HCT116 (cell line): ENCODE measurements at regions not wholly inside any gene's neighbourhood (a gene's known extent, or its start where the extent isn't known, plus 50 kb on each side); places are given as distances from the start of the nearest gene placed in this dataset.

ENCODE experiments used
- ATAC-seq: fragments of 200-7000 bp; cut with Tn5 transposase; 2 replicates; pipeline ENCODE4 v1.9.1; 2020; ENCODE audit warnings: mild to moderate bottlenecking, moderate library complexity
- BruUV-seq: library from RNA; stranded (reverse); fragments of 400-500 nt; replicated peaks from 2 replicates; lab custom pipeline; 2021; lab: Mats Ljungman, UMichigan
- CTCF ChIA-PET: fragments of 300-600 bp; sonication (Branson Sonifier 250); formaldehyde crosslinking; loops from one replicate; lab custom pipeline; 2021; ENCODE audit warnings: antibody characterized with exemption; lab: Charles Lee
- POLR2A ChIA-PET: fragments of 300-600, 350-600 bp; sonication (Branson Sonifier 250); formaldehyde crosslinking; loops from one replicate; lab custom pipeline; 2021; ENCODE audit warnings: antibody characterized with exemption; lab: Charles Lee
- RAD21 ChIA-PET, 2 experiments: fragments of 300-600 bp; sonication (Branson Sonifier 250); formaldehyde crosslinking; loops; one replicate each; lab custom pipeline; 2023; ENCODE audit warnings: low total read pairs in 2 of 2; ENCODE audit not compliant: uncharacterized antibody in 2 of 2, unreplicated experiment in 2 of 2, low non-redundant PET in 1 of 2; lab: Charles Lee
- DNase-seq: peaks from one replicate; pipeline ENCODE4 v3.0.0-alpha.2; 2010; ENCODE audit warnings: low read depth, low spot score
- H2AFZ ChIP-seq: fragments of 200-600 bp; shearing (Covaris generic), sonication (generic); 2 replicates; pipeline ENCODE4 v1.6.1; 2017; ENCODE audit warnings: low read depth, mixed run types, mixed read lengths, antibody characterized with exemption, low read length; ENCODE audit not compliant: poor library complexity, severe bottlenecking
- H3K27ac ChIP-seq: 2 replicates; pipeline ENCODE4 v1.5.1; 2012; ENCODE audit warnings: low read depth, low read length
- H3K27me3 ChIP-seq: fragments of 200-600 bp; sonication (generic); 2 replicates; pipeline ENCODE4 v1.6.1; 2016; ENCODE audit warnings: mixed run types, low read length, mixed read lengths; ENCODE audit not compliant: insufficient read depth
- H3K36me3 ChIP-seq, 2 experiments: fragments of 200-500 bp in 1 of 2; fragments of 200-600 bp in 1 of 2; sonication (Bioruptor generic) in 1 of 2; sonication (generic) in 1 of 2; 2 replicates each; pipeline versions ENCODE4 v1.5.1 to v1.6.1; 2014 to 2016; ENCODE audit warnings: low read length in 2 of 2, inconsistent platforms in 1 of 2, mixed read lengths in 1 of 2, mixed run types in 1 of 2; ENCODE audit not compliant: insufficient read depth in 2 of 2, control insufficient read depth in 1 of 2
- H3K4me1 ChIP-seq, 2 experiments: fragments of 200-600 bp in 1 of 2; sonication (generic) in 1 of 2; 2 replicates each; pipeline versions ENCODE4 v1.5.1 to v1.6.1; 2012 to 2017; ENCODE audit warnings: low read length in 2 of 2, inconsistent platforms in 1 of 2, mild to moderate bottlenecking in 1 of 2, mixed read lengths in 1 of 2, mixed run types in 1 of 2, moderate library complexity in 1 of 2; ENCODE audit not compliant: insufficient read depth in 2 of 2, control insufficient read depth in 1 of 2
- H3K4me2 ChIP-seq: fragments of 200-600 bp; sonication (generic); 2 replicates; pipeline ENCODE4 v1.6.1; 2017; ENCODE audit warnings: mixed run types, low read length, mixed read lengths
- H3K4me3 ChIP-seq, 2 experiments: fragments of 200-600 bp in 1 of 2; sonication (generic) in 1 of 2; replicated peaks in 1 of 2; 2 replicates each; pipeline ENCODE4 v1.5.1; 2011 to 2016; ENCODE audit warnings: low read length in 2 of 2, control low read depth in 1 of 2, low read depth in 1 of 2, mild to moderate bottlenecking in 1 of 2, mixed read lengths in 1 of 2, mixed run types in 1 of 2
- H3K79me2 ChIP-seq: fragments of 200-600 bp; sonication (generic); 2 replicates; pipeline ENCODE4 v1.6.1; 2017; ENCODE audit warnings: mild to moderate bottlenecking, mixed run types, low read length, moderate library complexity, mixed read lengths; ENCODE audit not compliant: insufficient read depth
- H3K9ac ChIP-seq: fragments of 200-600 bp; sonication (generic); 2 replicates; pipeline ENCODE4 v1.6.1; 2016; ENCODE audit warnings: low read length, mixed read lengths
- H3K9me2 ChIP-seq: fragments of 200-600 bp; sonication (generic), shearing (Covaris generic); 2 replicates; pipeline ENCODE4 v1.6.1; 2017; ENCODE audit warnings: mixed run types, mild to moderate bottlenecking, moderate library complexity; ENCODE audit not compliant: insufficient read depth
- H3K9me3 ChIP-seq, 2 experiments: fragments of 200-500 bp in 1 of 2; fragments of 200-600 bp in 1 of 2; sonication (Bioruptor generic) in 1 of 2; sonication (generic) in 1 of 2; 2 replicates each; pipeline ENCODE4 v1.6.1; 2014 to 2017; ENCODE audit warnings: low read length in 2 of 2, mixed read lengths in 2 of 2, inconsistent platforms in 1 of 2, low read depth in 1 of 2, mild to moderate bottlenecking in 1 of 2, mixed run types in 1 of 2, moderate library complexity in 1 of 2; ENCODE audit not compliant: control insufficient read depth in 1 of 2, insufficient read depth in 1 of 2
- H4K20me1 ChIP-seq: fragments of 200-600 bp; sonication (generic), shearing (Covaris generic); 2 replicates; pipeline ENCODE4 v1.6.1; 2017; ENCODE audit warnings: mixed run types, mild to moderate bottlenecking, moderate library complexity; ENCODE audit not compliant: insufficient read depth
- CBX3 ChIP-seq: IDR thresholded peaks from 2 replicates; pipeline ENCODE4 v1.6.1; 2012; ENCODE audit warnings: low read depth
- CTCF ChIP-seq, 3 experiments: fragments of 200-600 bp in 1 of 3; sonication (generic) in 1 of 3; IDR thresholded peaks in 2 of 3; conservative IDR thresholded peaks in 1 of 3; 2 replicates each; pipeline ENCODE4 v1.5.1; 2012 to 2017; ENCODE audit warnings: low read depth in 2 of 3, low read length in 2 of 3, antibody characterized with exemption in 1 of 3, borderline replicate concordance in 1 of 3, control low read depth in 1 of 3, mild to moderate bottlenecking in 1 of 3, mixed read lengths in 1 of 3, mixed run types in 1 of 3, moderate library complexity in 1 of 3; ENCODE audit not compliant: insufficient read depth in 1 of 3
- EGR1 ChIP-seq: IDR thresholded peaks from 2 replicates; pipeline ENCODE4 v1.6.1; 2012; ENCODE audit warnings: low read depth
- EZH2 ChIP-seq: fragments of 200-600 bp; sonication (generic); IDR thresholded peaks from 2 replicates; pipeline ENCODE4 v1.6.1; 2017; ENCODE audit warnings: antibody characterized with exemption, mixed run types
- EZH2phosphoT487 ChIP-seq: fragments of 200-600 bp; IDR thresholded peaks from 2 replicates; pipeline ENCODE4 v1.6.1; 2018; ENCODE audit warnings: antibody characterized with exemption, borderline replicate concordance
- FOSL1 ChIP-seq: IDR thresholded peaks from 2 replicates; pipeline ENCODE4 v1.6.1; 2012; ENCODE audit warnings: low read depth
- JUND ChIP-seq: IDR thresholded peaks from 2 replicates; pipeline ENCODE4 v1.6.1; 2012
- MAX ChIP-seq: IDR thresholded peaks from 2 replicates; pipeline ENCODE4 v1.6.1; 2012
- POLR2A ChIP-seq: IDR thresholded peaks from 2 replicates; pipeline ENCODE4 v1.7.0; 2011; ENCODE audit warnings: borderline replicate concordance; ENCODE audit not compliant: insufficient read depth, insufficient read length; ENCODE audit errors: extremely low read depth
- POLR2AphosphoS5 ChIP-seq: IDR thresholded peaks from 2 replicates; pipeline ENCODE4 v1.6.1; 2011; ENCODE audit warnings: mild to moderate bottlenecking, low read depth, low read length, moderate library complexity
- RAD21 ChIP-seq: IDR thresholded peaks from 2 replicates; pipeline ENCODE4 v1.6.1; 2012; ENCODE audit warnings: low read depth, mild to moderate bottlenecking
- REST ChIP-seq: IDR thresholded peaks from 2 replicates; pipeline ENCODE4 v1.6.1; 2012; ENCODE audit warnings: low read depth
- SRF ChIP-seq: IDR thresholded peaks from 2 replicates; pipeline ENCODE4 v1.6.1; 2012; ENCODE audit warnings: low read depth
- TCF7L2 ChIP-seq: IDR thresholded peaks from 2 replicates; pipeline ENCODE4 v1.7.0; 2011; ENCODE audit warnings: borderline replicate concordance, inconsistent platforms; ENCODE audit not compliant: insufficient read depth, insufficient read length; ENCODE audit errors: extremely low read depth
- YY1 ChIP-seq: IDR thresholded peaks from 2 replicates; pipeline ENCODE4 v1.6.1; 2011; ENCODE audit warnings: low read length, low read depth, moderate library complexity, mild to moderate bottlenecking; ENCODE audit not compliant: insufficient replicate concordance; ENCODE audit errors: extremely low read depth
- ZFX ChIP-seq: fragments of 450-650 bp; IDR thresholded peaks from 2 replicates; pipeline ENCODE4 v1.6.1; 2017
- intact Hi-C: fragments of 100-400 bp; cut with micrococcal nuclease; formaldehyde crosslinking; loops from 2 replicates; pipeline ENCODE4 v1.10.0; 2022

GRCh38 chr5:57745029-57745428 is 262.4 kb upstream of the ACTBL2 start:
- intact Hi-C loops, result no loop called here
- no peak for ATAC-seq
- TF ChIP-seq POLR2AphosphoS5 (no peak), YY1 (no peak), JUND (no peak), ZFX (no peak), EZH2 (no peak), CBX3 (no peak), POLR2A (no peak), TCF7L2 (no peak), CTCF (IDR thresholded peaks at IDR 0.05 in 2 of 3, conservative IDR thresholded peaks at IDR 0.05 in 1 of 3; ENCODE audit: borderline replicate concordance in 1 of 3, insufficient read depth in 1 of 3, low read depth in 2 of 3, low read length in 2 of 3) (no peak), FOSL1 (no peak), REST (no peak), MAX (no peak), EGR1 (no peak), RAD21 (no peak), SRF (no peak), EZH2phosphoT487 (no peak)
- no peak overlapping the region for H3K4me3 ChIP-seq
- no peaks in the 10 kb centered on the region for H4K20me1 ChIP-seq
- POLR2A ChIA-PET, result no interaction called here
- H3K9me2 ChIP-seq, result no peaks in the 10 kb centered on the region
- CTCF ChIA-PET, result no interaction called here
- no peak overlapping the region for H3K9ac ChIP-seq
- H3K36me3 ChIP-seq, result no peaks in the 10 kb centered on the region
- H2AFZ ChIP-seq, result no peak overlapping the region
- RAD21 ChIA-PET, result no interaction called here
- no peak overlapping the region for H3K4me2 ChIP-seq
- H3K9me3 ChIP-seq, result no peaks in the 10 kb centered on the region
- no peaks in the 10 kb centered on the region for H3K27me3 ChIP-seq
- no TSS peak for BruUV-seq
- no peak for DNase-seq
- no peaks in the 10 kb centered on the region for H3K79me2 ChIP-seq
- no peak overlapping the region for H3K27ac ChIP-seq
- H3K4me1 ChIP-seq, result peaks cover 0 to 6% of the 10 kb centered on the region in 2 experiments; a peak in 2 of 4 replicates
